Mesendoderm (in vitro differentiated cells): ENCODE measurements at regions not wholly inside any gene's neighbourhood (a gene's known extent, or its start where the extent isn't known, plus 50 kb on each side); places are given as distances from the start of the nearest gene placed in this dataset.
A peak's percentile ranks its signal among the peaks of the same experiment; 100 is the strongest.

Source experiments
- DNase-seq: peaks from one replicate; pipeline ENCODE4 v3.0.0; 2013
- H2AK5ac ChIP-seq: 2 replicates; pipeline ENCODE4 v1.6.1; 2013; ENCODE audit warnings: low read length, inconsistent platforms
- H2BK120ac ChIP-seq: 2 replicates; pipeline ENCODE4 v1.6.1; 2013; ENCODE audit warnings: low read depth, mild to moderate bottlenecking, low read length, moderate library complexity, mixed read lengths
- H2BK15ac ChIP-seq: replicated peaks from 2 replicates; pipeline ENCODE4 v1.6.1; 2013; ENCODE audit warnings: low read depth, mild to moderate bottlenecking, moderate library complexity
- H2BK5ac ChIP-seq: 2 replicates; pipeline ENCODE4 v1.6.1; 2013; ENCODE audit warnings: low read length, inconsistent platforms
- H3K18ac ChIP-seq: 2 replicates; pipeline ENCODE4 v1.6.1; 2013; ENCODE audit warnings: mild to moderate bottlenecking, low read length, mixed read lengths
- H3K23ac ChIP-seq: one replicate; pipeline ENCODE4 v1.6.1; 2013; ENCODE audit warnings: low read length
- H3K27ac ChIP-seq: 2 replicates; pipeline ENCODE4 v1.5.1; 2013; ENCODE audit warnings: low read depth, mild to moderate bottlenecking, inconsistent platforms, low read length, moderate library complexity
- H3K27me3 ChIP-seq: 2 replicates; pipeline ENCODE4 v1.6.1; 2013; ENCODE audit warnings: low read length, control low read depth, mild to moderate bottlenecking, inconsistent platforms; ENCODE audit not compliant: insufficient read depth, poor library complexity
- H3K36me3 ChIP-seq: 2 replicates; pipeline ENCODE4 v1.6.1; 2013; ENCODE audit warnings: low read length, inconsistent platforms; ENCODE audit not compliant: control insufficient read depth, insufficient read depth
- H3K4ac ChIP-seq: one replicate; pipeline ENCODE4 v1.6.1; 2013; ENCODE audit warnings: low read depth, mild to moderate bottlenecking, low read length, moderate library complexity
- H3K4me1 ChIP-seq: 2 replicates; pipeline ENCODE4 v1.6.1; 2013; ENCODE audit warnings: low read depth, low read length, inconsistent platforms; ENCODE audit not compliant: control insufficient read depth
- H3K4me2 ChIP-seq: 2 replicates; pipeline ENCODE4 v1.6.1; 2013; ENCODE audit warnings: low read length
- H3K4me3 ChIP-seq: 2 replicates; pipeline ENCODE4 v1.5.1; 2013; ENCODE audit warnings: mild to moderate bottlenecking, low read length
- H3K56ac ChIP-seq: one replicate; pipeline ENCODE4 v1.6.1; 2013; ENCODE audit warnings: low read length
- H3K79me1 ChIP-seq: 2 replicates; pipeline ENCODE4 v1.6.1; 2013; ENCODE audit warnings: low read length, inconsistent platforms
- H3K79me2 ChIP-seq: 2 replicates; pipeline ENCODE4 v1.6.1; 2013; ENCODE audit warnings: mild to moderate bottlenecking, low read length; ENCODE audit not compliant: control insufficient read depth, insufficient read depth
- H3K9ac ChIP-seq: 2 replicates; pipeline ENCODE4 v1.6.1; 2013; ENCODE audit warnings: low read length, inconsistent platforms
- H4K5ac ChIP-seq: one replicate; pipeline ENCODE4 v1.6.1; 2013; ENCODE audit warnings: low read length
- H4K8ac ChIP-seq: one replicate; pipeline ENCODE4 v1.6.1; 2013; ENCODE audit warnings: low read depth, mild to moderate bottlenecking, control low read depth, low read length, moderate library complexity
- WGBS: extraction: QIAGEN DNeasy Blood & Tissue Kit; methylation state at CpG from one replicate; pipeline ENCODE4 v1.1.7; 2013; ENCODE audit warnings: low lambda C conversion rate, missing lambda C conversion rate; ENCODE audit not compliant: insufficient coverage; ENCODE audit errors: extremely low coverage; 5-methylcytosine and 5-hydroxymethylcytosine counted together

GRCh38 chr1:234866007-234866866 lies 256.3 kb upstream of the IRF2BP2 start:
- Histone ChIP-seq H3K27me3 (no peaks in the 10 kb centered on the region), H3K79me1 (no peaks in the 10 kb centered on the region), H2BK120ac (no peak overlapping the region), H4K5ac (no peak overlapping the region), H3K23ac (no peak overlapping the region), H3K4me1 (no peaks in the 10 kb centered on the region), H3K4ac (no peak overlapping the region), H2AK5ac (no peak overlapping the region), H2BK15ac (no peak overlapping the region), H3K18ac (no peak overlapping the region), H3K56ac (no peak overlapping the region), H3K27ac (no peak overlapping the region), H3K4me2 (no peak overlapping the region), H3K36me3 (no peaks in the 10 kb centered on the region), H2BK5ac (no peak overlapping the region), H3K4me3 (no peak overlapping the region), H3K79me2 (no peaks in the 10 kb centered on the region), H3K9ac (no peak overlapping the region), H4K8ac (no peak overlapping the region)
- no CpG with 5 or more reads among the region's 18 CpGs for WGBS
- DNase-seq = peak; percentile 29

- no peaks in the 10 kb centered on the region for H3K79me2 ChIP-seq
- no peak overlapping the region for H3K4me3 ChIP-seq
- no peak for DNase-seq
- H3K27ac ChIP-seq = no peak overlapping the region
- no CpG with 5 or more reads among the region's 7 CpGs for WGBS
- no peak overlapping the region for H2BK120ac ChIP-seq
- no peak overlapping the region for H4K5ac ChIP-seq
- no peak overlapping the region for H3K56ac ChIP-seq
- no peak overlapping the region for H2AK5ac ChIP-seq
- H2BK15ac ChIP-seq = no peak overlapping the region
- no peak overlapping the region for H3K4me2 ChIP-seq
- H4K8ac ChIP-seq = no peak overlapping the region
- no peak overlapping the region for H3K4ac ChIP-seq
- H3K23ac ChIP-seq = no peak overlapping the region
- H3K18ac ChIP-seq = no peak overlapping the region
- no peaks in the 10 kb centered on the region for H3K27me3 ChIP-seq
- no peaks in the 10 kb centered on the region for H3K79me1 ChIP-seq
- no peak overlapping the region for H3K9ac ChIP-seq
- no peaks in the 10 kb centered on the region for H3K4me1 ChIP-seq
- H2BK5ac ChIP-seq = no peak overlapping the region
- H3K36me3 ChIP-seq = no peaks in the 10 kb centered on the region
These were observed 255.4 kb upstream of the IRF2BP2 start for GRCh38 chr1:234865171-234866006.

- Histone ChIP-seq H2AK5ac (no peak overlapping the region), H2BK15ac (no peak overlapping the region), H3K79me2 (no peaks in the 10 kb centered on the region), H3K9ac (no peak overlapping the region), H3K18ac (no peak overlapping the region), H3K56ac (no peak overlapping the region), H2BK5ac (no peak overlapping the region), H3K23ac (no peak overlapping the region), H3K36me3 (no peaks in the 10 kb centered on the region), H4K5ac (no peak overlapping the region), H2BK120ac (no peak overlapping the region), H3K4me2 (no peak overlapping the region), H4K8ac (no peak overlapping the region), H3K4ac (no peak overlapping the region), H3K27me3 (no peaks in the 10 kb centered on the region), H3K27ac (no peak overlapping the region), H3K4me3 (no peak overlapping the region), H3K4me1 (no peaks in the 10 kb centered on the region), H3K79me1 (no peaks in the 10 kb centered on the region)
- WGBS = no CpG with 5 or more reads among the region's 3 CpGs
- no peak for DNase-seq
These were observed 254.1 kb upstream of the IRF2BP2 start for GRCh38 chr1:234864116-234864515.

GRCh38 chr1:234863551-234863971 lies 253.6 kb upstream of the IRF2BP2 start:
- Histone ChIP-seq H2BK120ac (no peak overlapping the region), H3K23ac (no peak overlapping the region), H3K4me1 (no peaks in the 10 kb centered on the region), H2BK5ac (no peak overlapping the region), H3K4ac (no peak overlapping the region), H3K27me3 (no peaks in the 10 kb centered on the region), H2AK5ac (no peak overlapping the region), H4K8ac (no peak overlapping the region), H3K79me1 (no peaks in the 10 kb centered on the region), H3K18ac (no peak overlapping the region), H2BK15ac (no peak overlapping the region), H3K36me3 (no peaks in the 10 kb centered on the region), H3K56ac (no peak overlapping the region), H3K9ac (no peak overlapping the region), H3K27ac (no peak overlapping the region), H3K4me3 (no peak overlapping the region), H3K4me2 (no peak overlapping the region), H3K79me2 (no peaks in the 10 kb centered on the region), H4K5ac (no peak overlapping the region)
- no peak for DNase-seq
- no CpG with 5 or more reads among the region's 6 CpGs for WGBS

- Histone ChIP-seq H3K79me1 (no peaks in the 10 kb centered on the region), H3K18ac (no peak overlapping the region), H3K4me1 (no peaks in the 10 kb centered on the region), H2AK5ac (no peak overlapping the region), H3K27me3 (no peaks in the 10 kb centered on the region), H3K27ac (no peak overlapping the region), H4K8ac (no peak overlapping the region), H3K4ac (no peak overlapping the region), H2BK15ac (no peak overlapping the region), H2BK5ac (no peak overlapping the region), H2BK120ac (no peak overlapping the region), H3K4me3 (no peak overlapping the region), H3K56ac (no peak overlapping the region), H3K36me3 (no peaks in the 10 kb centered on the region), H3K79me2 (no peaks in the 10 kb centered on the region), H3K4me2 (no peak overlapping the region), H3K9ac (no peak overlapping the region), H3K23ac (no peak overlapping the region), H4K5ac (no peak overlapping the region)
- no CpG with 5 or more reads among the region's 13 CpGs for WGBS
- DNase-seq = no peak
These were observed 253.1 kb upstream of the IRF2BP2 start for GRCh38 chr1:234862944-234863515.
